Osteoblast (primary cell): ENCODE measurements at regions not wholly inside any gene's neighbourhood (a gene's known extent, or its start where the extent isn't known, plus 50 kb on each side); places are given as distances from the start of the nearest gene placed in this dataset.

Experiments used
- DNase-seq: peaks from one replicate; pipeline ENCODE4 v3.0.0; 2011; ENCODE audit warnings: low spot score, mixed read lengths; ENCODE audit not compliant: insufficient read length; ENCODE audit errors: missing footprints
- H2AFZ ChIP-seq: 2 replicates; pipeline ENCODE4 v1.6.0; 2011; ENCODE audit warnings: mild to moderate bottlenecking, low read length
- H3K27ac ChIP-seq: 2 replicates; pipeline ENCODE4 v1.5.1; 2011; ENCODE audit warnings: mild to moderate bottlenecking, low read depth, low read length, moderate library complexity
- H3K27me3 ChIP-seq: 2 replicates; pipeline ENCODE4 v1.6.0; 2012; ENCODE audit warnings: mild to moderate bottlenecking, control low read depth, inconsistent platforms, low read length, moderate library complexity; ENCODE audit not compliant: insufficient read depth
- H3K36me3 ChIP-seq: 2 replicates; pipeline ENCODE4 v1.5.1; 2011; ENCODE audit warnings: mild to moderate bottlenecking, low read length, control low read depth, moderate library complexity; ENCODE audit not compliant: insufficient read depth
- H3K4me1 ChIP-seq: 2 replicates; pipeline ENCODE4 v1.5.1; 2011; ENCODE audit warnings: mild to moderate bottlenecking, low read length, control low read depth, moderate library complexity; ENCODE audit not compliant: insufficient read depth
- H3K4me2 ChIP-seq: 2 replicates; pipeline ENCODE4 v1.6.0; 2011; ENCODE audit warnings: mild to moderate bottlenecking, low read length; ENCODE audit not compliant: insufficient read depth
- H3K4me3 ChIP-seq: fragments of 200-600 bp; sonication (generic); 3 replicates; pipeline ENCODE4 v1.5.1; 2012; ENCODE audit warnings: mild to moderate bottlenecking, low read length, inconsistent platforms; ENCODE audit not compliant: insufficient read depth
- H3K79me2 ChIP-seq: 2 replicates; pipeline ENCODE4 v1.6.0; 2012; ENCODE audit warnings: mild to moderate bottlenecking, low read length, control low read depth, inconsistent platforms; ENCODE audit not compliant: insufficient read depth
- H3K9me3 ChIP-seq: 2 replicates; pipeline ENCODE4 v1.5.1; 2011; ENCODE audit warnings: low read depth, low read length, control low read depth
- H4K20me1 ChIP-seq: 2 replicates; pipeline ENCODE4 v1.6.0; 2012; ENCODE audit warnings: mild to moderate bottlenecking, low read length, control low read depth; ENCODE audit not compliant: insufficient read depth
- CTCF ChIP-seq: IDR thresholded peaks from 2 replicates; pipeline ENCODE4 v1.5.1; 2011; ENCODE audit warnings: mild to moderate bottlenecking, low read depth, low read length, moderate library complexity; ENCODE audit errors: extremely low read depth

- Histone ChIP-seq H3K9me3 (no peaks in the 10 kb centered on the region), H3K36me3 (no peaks in the 10 kb centered on the region), H3K4me3 (no peak overlapping the region), H3K79me2 (no peaks in the 10 kb centered on the region), H3K4me2 (no peak overlapping the region), H3K4me1 (peaks cover 17% of the 10 kb centered on the region), H3K27ac (no peak overlapping the region), H4K20me1 (no peaks in the 10 kb centered on the region), H3K27me3 (no peaks in the 10 kb centered on the region), H2AFZ (no peak overlapping the region)
- DNase-seq, result peak; percentile 61
- TF ChIP-seq CTCF, result no peak
Measured at GRCh38 chr1:234875953-234876855, 252.4 kb downstream of the TOMM20 start.

- Histone ChIP-seq H3K27me3 (no peaks in the 10 kb centered on the region), H3K9me3 (no peaks in the 10 kb centered on the region)
- TF ChIP-seq CTCF, result no peak
Measured at GRCh38 chr1:234875328-234875952, 253.2 kb downstream of the TOMM20 start.

GRCh38 chr1:234874291-234875288 is 254.0 kb downstream of the TOMM20 start:
- no peaks in the 10 kb centered on the region for H3K27me3 ChIP-seq
- no peaks in the 10 kb centered on the region for H3K36me3 ChIP-seq
- no peak for TF ChIP-seq CTCF
- H3K79me2 ChIP-seq, result no peaks in the 10 kb centered on the region
- H3K9me3 ChIP-seq, result no peaks in the 10 kb centered on the region
- peaks cover 21% of the 10 kb centered on the region for H3K4me1 ChIP-seq
- no peak overlapping the region for H3K4me3 ChIP-seq
- H4K20me1 ChIP-seq, result no peaks in the 10 kb centered on the region
- peak; percentile 34 for DNase-seq
- no peak overlapping the region for H3K4me2 ChIP-seq
- H2AFZ ChIP-seq, result peak overlapping the region; percentile 10
- H3K27ac ChIP-seq, result no peak overlapping the region

More at GRCh38 chr1:234875328-234875952, 253.2 kb downstream of the TOMM20 start:
- H4K20me1 ChIP-seq, result no peaks in the 10 kb centered on the region
- H3K4me3 ChIP-seq, result no peak overlapping the region
- no peaks in the 10 kb centered on the region for H3K36me3 ChIP-seq
- H2AFZ ChIP-seq, result no peak overlapping the region
- H3K4me2 ChIP-seq, result no peak overlapping the region
- H3K4me1 ChIP-seq, result peaks cover 21% of the 10 kb centered on the region
- peak; percentile 35 for DNase-seq
- H3K79me2 ChIP-seq, result no peaks in the 10 kb centered on the region
- H3K27ac ChIP-seq, result no peak overlapping the region
